Tibial nerve (tissue), 4 donors: ENCODE measurements at regions not wholly inside any gene's neighbourhood (a gene's known extent, or its start where the extent isn't known, plus 50 kb on each side); places are given as distances from the start of the nearest gene placed in this dataset.

Source experiments
- DNase-seq, 2 donors: peaks; one replicate each; pipeline ENCODE4 v3.0.0-alpha.2; 2019; ENCODE audit warnings: low spot score in 2 of 2
- H3K27ac ChIP-seq, 4 donors: fragments of 200-600 bp; sonication (generic) in 3 of 4; one replicate each; pipeline ENCODE4 v1.5.1; 2017 to 2019; ENCODE audit warnings: mild to moderate bottlenecking in 1 of 4
- H3K27me3 ChIP-seq, 2 donors: fragments of 200-600 bp; sonication (generic) in 1 of 2; one replicate each; pipeline versions ENCODE4 v1.5.1 to v1.6.0; 2017 to 2019
- H3K36me3 ChIP-seq, 3 donors: fragments of 200-600 bp; sonication (generic); one replicate each; pipeline ENCODE4 v1.5.1; 2018 to 2019
- H3K4me1 ChIP-seq, 4 donors: fragments of 200-600 bp; sonication (generic) in 3 of 4; one replicate each; pipeline ENCODE4 v1.5.1; 2017 to 2019
- H3K4me3 ChIP-seq, 4 donors: fragments of 200-600 bp; sonication (generic) in 3 of 4; one replicate each; pipeline ENCODE4 v1.5.1; 2017 to 2019; ENCODE audit warnings: mild to moderate bottlenecking in 1 of 4, moderate library complexity in 1 of 4
- H3K9me3 ChIP-seq, 4 donors: fragments of 200-600 bp; sonication (generic) in 3 of 4; one replicate each; pipeline ENCODE4 v1.5.1; 2017 to 2019
- CTCF ChIP-seq, 5 experiments: fragments of 200-600 bp in 3 of 5; fragments of 450-650 bp in 2 of 5; sonication (generic) in 3 of 5; IDR thresholded peaks; one replicate each; pipeline ENCODE4 v1.5.1; 2016 to 2019; ENCODE audit warnings: antibody characterized with exemption in 5 of 5, mild to moderate bottlenecking in 3 of 5, moderate library complexity in 2 of 5
- EP300 ChIP-seq, 2 donors: sonication (generic); formaldehyde crosslinking; IDR thresholded peaks; one replicate each; pipeline ENCODE4 v1.6.1; 2017; ENCODE audit warnings: antibody characterized with exemption in 2 of 2, mild to moderate bottlenecking in 1 of 2
- POLR2A ChIP-seq, 2 donors: fragments of 450-650 bp; IDR thresholded peaks; one replicate each; pipeline ENCODE4 v1.6.1; 2017; ENCODE audit warnings: antibody characterized with exemption in 2 of 2, mild to moderate bottlenecking in 2 of 2, moderate library complexity in 2 of 2
- WGBS, 2 donors: methylation state at CpG; one replicate each; pipeline ENCODE4 v1.1.5; 2018; 5-methylcytosine and 5-hydroxymethylcytosine counted together

- TF ChIP-seq EP300 (IDR thresholded peaks at IDR 0.05), result no peak
- no peak overlapping the region for H3K27ac ChIP-seq
- no peak for DNase-seq
- H3K4me3 ChIP-seq, result no peak overlapping the region
- H3K36me3 ChIP-seq, result no peaks in the 10 kb centered on the region
- WGBS, 2 donors, result 88 to 91% methylated on average over 5 of the region's 5 CpGs
- no peaks in the 10 kb centered on the region for H3K9me3 ChIP-seq
- no peaks in the 10 kb centered on the region for H3K27me3 ChIP-seq
- peaks cover 0 to 42% (median 8%) of the 10 kb centered on the region in 4 donors for H3K4me1 ChIP-seq
These were observed 218.1 kb upstream of the S1PR3 start for GRCh38 chr9:88773126-88773525.

- TF ChIP-seq EP300 (IDR thresholded peaks at IDR 0.05) (no peak), CTCF (IDR thresholded peaks at IDR 0.05) (peak in 1 of 5 experiments; percentile 17)
- H3K36me3 ChIP-seq, result no peaks in the 10 kb centered on the region
- no peaks in the 10 kb centered on the region for H3K27me3 ChIP-seq
- H3K4me1 ChIP-seq, result peaks cover 0 to 46% (median 8%) of the 10 kb centered on the region in 4 donors
- no peak for DNase-seq
- no peak overlapping the region for H3K27ac ChIP-seq
- H3K4me3 ChIP-seq, result no peak overlapping the region
- H3K9me3 ChIP-seq, result no peaks in the 10 kb centered on the region
- 61 to 71% methylated on average over 4 of the region's 4 CpGs for WGBS, 2 donors
These were observed 217.5 kb upstream of the S1PR3 start for GRCh38 chr9:88773627-88774244.

- no peaks in the 10 kb centered on the region for H3K36me3 ChIP-seq
- DNase-seq, result peak in 1 of 2 donors; percentile 73
- no peaks in the 10 kb centered on the region for H3K27me3 ChIP-seq
- H3K9me3 ChIP-seq, result no peaks in the 10 kb centered on the region
- H3K27ac ChIP-seq, result peak overlapping the region in 1 of 4 donors; percentile 63
- TF ChIP-seq EP300 (IDR thresholded peaks at IDR 0.05) (peak in 1 of 2 donors; percentile 86), POLR2A (IDR thresholded peaks at IDR 0.05) (no peak), CTCF (IDR thresholded peaks at IDR 0.05) (no peak)
- H3K4me3 ChIP-seq, result no peak overlapping the region
- 64 to 67% methylated on average over 1 of the region's 1 CpG for WGBS, 2 donors
- peaks cover 0 to 46% (median 8%) of the 10 kb centered on the region in 4 donors for H3K4me1 ChIP-seq
These were observed 216.2 kb upstream of the S1PR3 start for GRCh38 chr9:88775037-88775471.

- TF ChIP-seq EP300 (IDR thresholded peaks at IDR 0.05), result no peak
- no peak for TF ChIP-seq POLR2A (IDR thresholded peaks at IDR 0.05)
- no peak for TF ChIP-seq CTCF (IDR thresholded peaks at IDR 0.05)
- H3K27me3 ChIP-seq, result no peaks in the 10 kb centered on the region
- H3K4me3 ChIP-seq, result no peak overlapping the region
- no peaks in the 10 kb centered on the region for H3K9me3 ChIP-seq
- no peaks in the 10 kb centered on the region for H3K36me3 ChIP-seq
- WGBS, 2 donors, result 87 to 88% methylated on average over 6 of the region's 6 CpGs
- DNase-seq, result no peak
- H3K4me1 ChIP-seq, result peaks cover 0 to 46% (median 8%) of the 10 kb centered on the region in 4 donors
- peak overlapping the region in 1 of 4 donors; percentile 26 for H3K27ac ChIP-seq
These were observed 215.7 kb upstream of the S1PR3 start for GRCh38 chr9:88775559-88775958.

- TF ChIP-seq CTCF (IDR thresholded peaks at IDR 0.05) (no peak), EP300 (IDR thresholded peaks at IDR 0.05) (no peak), POLR2A (IDR thresholded peaks at IDR 0.05) (no peak)
- no peaks in the 10 kb centered on the region for H3K36me3 ChIP-seq
- no peaks in the 10 kb centered on the region for H3K27me3 ChIP-seq
- no peaks in the 10 kb centered on the region for H3K9me3 ChIP-seq
- 98 to 99% methylated on average over 3 of the region's 3 CpGs for WGBS, 2 donors
- peak overlapping the region in 2 of 4 donors; percentile 12 to 26 for H3K27ac ChIP-seq
- no peak overlapping the region for H3K4me3 ChIP-seq
- peaks cover 0 to 46% (median 8%) of the 10 kb centered on the region in 4 donors for H3K4me1 ChIP-seq
- DNase-seq, result no peak
These were observed 215.3 kb upstream of the S1PR3 start for GRCh38 chr9:88775966-88776365.
